ENCODE measurements at regions not wholly inside any gene's neighbourhood (a gene's known extent, or its start where the extent isn't known, plus 50 kb on each side); places are given as distances from the start of the nearest gene placed in this dataset.

GRCh38 chr10:44851881-44852280 is 59.3 kb upstream of the TMEM72 start:
- H3K27me3 Mint-ChIP-seq (ENCODE audit: low read depth), result peaks cover 22% of the 10 kb centered on the region
- H3K4me1 Mint-ChIP-seq, result peaks cover 20% of the 10 kb centered on the region
- no peak overlapping the region for H3K27ac Mint-ChIP-seq
- no peak for DNase-seq (ENCODE audit: low spot score)
- H3K4me3 Mint-ChIP-seq, result no peak overlapping the region
- TF ChIP-seq ZNF416 (CRISPR knock-in tag; IDR thresholded peaks at IDR 0.05) (no peak), NR3C1 (CRISPR knock-in tag; conservative IDR thresholded peaks at IDR 0.05; ENCODE audit: low read depth) (no peak)
- ChIA-PET CTCF (no interaction called here), POLR2A (no interaction called here)
- no peaks in the 10 kb centered on the region for H3K36me3 Mint-ChIP-seq
- H3K9me3 Mint-ChIP-seq, result peaks cover 14% of the 10 kb centered on the region
- no peak for ATAC-seq

- Mint-ChIP-seq H3K9me3 (peaks cover 14% of the 10 kb centered on the region), H3K4me1 (peaks cover 33% of the 10 kb centered on the region), H3K27me3 (ENCODE audit: low read depth) (peaks cover 22% of the 10 kb centered on the region), H3K27ac (no peak overlapping the region), H3K36me3 (no peaks in the 10 kb centered on the region), H3K4me3 (no peak overlapping the region)
- DNase-seq (ENCODE audit: low spot score) (no peak), ATAC-seq (no peak)
- CTCF ChIA-PET, result interaction anchor here (0.7 to 2.8 kb wide), 4 partner anchors 11 to 1163 kb away, joined by 3 to 22 read pairs (median 4); no protein-coding TSS in a partner anchor
- no peak for TF ChIP-seq JUN (CRISPR knock-in tag; IDR thresholded peaks at IDR 0.05)
- no peak for TF ChIP-seq ZMAT4 (CRISPR knock-in tag; IDR thresholded peaks at IDR 0.05)
- TF ChIP-seq ZNF121 (CRISPR knock-in tag; IDR thresholded peaks at IDR 0.05), result no peak
- no peak for TF ChIP-seq CREM (CRISPR knock-in tag; IDR thresholded peaks at IDR 0.05)
- TF ChIP-seq GRHL2 (CRISPR knock-in tag; IDR thresholded peaks at IDR 0.05; ENCODE audit: insufficient replicate concordance, severe bottlenecking), result no peak
- TF ChIP-seq PRDM15 (CRISPR knock-in tag; IDR thresholded peaks at IDR 0.05), result no peak
- TF ChIP-seq FOXP1 (CRISPR knock-in tag; IDR thresholded peaks at IDR 0.05; ENCODE audit: borderline replicate concordance), result no peak
- TF ChIP-seq NFATC4 (CRISPR knock-in tag; IDR thresholded peaks at IDR 0.05), result no peak
- TF ChIP-seq MXD4 (CRISPR knock-in tag; IDR thresholded peaks at IDR 0.05; ENCODE audit: borderline replicate concordance), result no peak
- TF ChIP-seq NFYB (CRISPR knock-in tag; conservative IDR thresholded peaks at IDR 0.05; ENCODE audit: low read depth), result no peak
- no peak for TF ChIP-seq PRRX2 (CRISPR knock-in tag; IDR thresholded peaks at IDR 0.05)
- no peak for TF ChIP-seq ATF1 (CRISPR knock-in tag; IDR thresholded peaks at IDR 0.05)
- no peak for TF ChIP-seq ZNF281 (CRISPR knock-in tag; IDR thresholded peaks at IDR 0.05)
- TF ChIP-seq ESRRA (CRISPR knock-in tag; IDR thresholded peaks at IDR 0.05; ENCODE audit: borderline replicate concordance), result no peak
- POLR2A ChIA-PET, result no interaction called here
These were observed 57.9 kb upstream of the TMEM72 start for GRCh38 chr10:44853148-44853734.

- H3K4me1 Mint-ChIP-seq, result peaks cover 34% of the 10 kb centered on the region
- ATAC-seq (no peak), DNase-seq (ENCODE audit: low spot score) (no peak)
- no peak overlapping the region for H3K4me3 Mint-ChIP-seq
- no peaks in the 10 kb centered on the region for H3K36me3 Mint-ChIP-seq
- H3K27ac Mint-ChIP-seq, result no peak overlapping the region
- CTCF ChIA-PET, result interaction anchor here (0.7 to 2.8 kb wide), 3 partner anchors 10 to 1164 kb away, joined by 3 to 22 read pairs (median 5); no protein-coding TSS in a partner anchor
- H3K9me3 Mint-ChIP-seq, result peaks cover 9% of the 10 kb centered on the region
- POLR2A ChIA-PET, result no interaction called here
- peaks cover 22% of the 10 kb centered on the region for H3K27me3 Mint-ChIP-seq (ENCODE audit: low read depth)
- TF ChIP-seq GTF2I (CRISPR knock-in tag; conservative IDR thresholded peaks at IDR 0.05) (no peak), ZSCAN18 (CRISPR knock-in tag; IDR thresholded peaks at IDR 0.05) (no peak), ZNF138 (CRISPR knock-in tag; conservative IDR thresholded peaks at IDR 0.05) (no peak), JAZF1 (CRISPR knock-in tag; IDR thresholded peaks at IDR 0.05) (no peak), ZNF121 (CRISPR knock-in tag; IDR thresholded peaks at IDR 0.05) (no peak), ARID4B (CRISPR knock-in tag; IDR thresholded peaks at IDR 0.05; ENCODE audit: borderline replicate concordance) (no peak), NFATC4 (CRISPR knock-in tag; IDR thresholded peaks at IDR 0.05) (no peak)
These were observed 57.3 kb upstream of the TMEM72 start for GRCh38 chr10:44853796-44854195.
